Ovary (tissue), 7 donors: ENCODE measurements at regions not wholly inside any gene's neighbourhood (a gene's known extent, or its start where the extent isn't known, plus 50 kb on each side); places are given as distances from the start of the nearest gene placed in this dataset.

Experiments used
- DNase-seq, 5 donors: peaks; one replicate each; pipeline ENCODE4 v3.0.0-alpha.2; 2019 to 2020
- H3K27ac ChIP-seq, 2 donors: fragments of 200-600 bp; one replicate each; pipeline versions ENCODE4 v1.5.1 to v1.8.0; 2019 to 2022
- H3K27me3 ChIP-seq: fragments of 200-600 bp; one replicate; pipeline ENCODE4 v1.8.0; 2022
- H3K36me3 ChIP-seq: fragments of 200-600 bp; sonication (generic); one replicate; pipeline ENCODE4 v1.5.1; 2019
- H3K4me1 ChIP-seq: one replicate; pipeline ENCODE4 v1.8.1; 2013; ENCODE audit warnings: mild to moderate bottlenecking, moderate library complexity; ENCODE audit not compliant: insufficient read depth
- H3K4me3 ChIP-seq: fragments of 200-600 bp; sonication (generic); one replicate; pipeline ENCODE4 v1.5.1; 2017
- H3K9me3 ChIP-seq, 2 donors: fragments of 200-600 bp in 1 of 2; sonication (generic) in 1 of 2; one replicate each; pipeline versions ENCODE4 v1.5.1 to v1.8.1; 2013 to 2019; ENCODE audit warnings: mild to moderate bottlenecking in 1 of 2, moderate library complexity in 1 of 2
- EP300 ChIP-seq: sonication (generic); formaldehyde crosslinking; IDR thresholded peaks from one replicate; pipeline ENCODE4 v1.6.1; 2017; ENCODE audit warnings: antibody characterized with exemption
- POLR2A ChIP-seq: fragments of 450-650 bp; IDR thresholded peaks from one replicate; pipeline ENCODE4 v1.6.1; 2017; ENCODE audit warnings: antibody characterized with exemption, mild to moderate bottlenecking, moderate library complexity
- WGBS, 3 donors: extraction: QIAGEN DNeasy Blood & Tissue Kit in 1 of 3; methylation state at CpG; one replicate each; pipeline versions ENCODE4 v1.1.5 to v1.1.7; 2013 to 2017; 5-methylcytosine and 5-hydroxymethylcytosine counted together
- intact Hi-C, 4 donors: fragments of 100-400 bp; cut with DNase I; formaldehyde crosslinking; loops; one replicate each; pipeline versions ENCODE4 v1.11.0 to v1.15.1; 2022 to 2023
- TF ChIP-seq, protein P1 (sequence below), 3 donors: fragments of 450-650 bp in 2 of 3; fragments of 200-600 bp in 1 of 3; IDR thresholded peaks; one replicate each; pipeline versions ENCODE4 v1.5.1 to v1.8.0; 2016 to 2022; ENCODE audit warnings: antibody characterized with exemption in 3 of 3, mild to moderate bottlenecking in 1 of 3
- donor health status: DM: no; HTN: no; CAD: no; lungs with moderate emphysema.
- donor health status: DM: no; HTN: no; CAD: no.
- donor health status: Bipolar disorder and iron deficiency.
- donor health status: DM: no; HTN: no; CAD: no.
- donor health status: DM: yes; HTN: yes; CAD: no.

DNA sequence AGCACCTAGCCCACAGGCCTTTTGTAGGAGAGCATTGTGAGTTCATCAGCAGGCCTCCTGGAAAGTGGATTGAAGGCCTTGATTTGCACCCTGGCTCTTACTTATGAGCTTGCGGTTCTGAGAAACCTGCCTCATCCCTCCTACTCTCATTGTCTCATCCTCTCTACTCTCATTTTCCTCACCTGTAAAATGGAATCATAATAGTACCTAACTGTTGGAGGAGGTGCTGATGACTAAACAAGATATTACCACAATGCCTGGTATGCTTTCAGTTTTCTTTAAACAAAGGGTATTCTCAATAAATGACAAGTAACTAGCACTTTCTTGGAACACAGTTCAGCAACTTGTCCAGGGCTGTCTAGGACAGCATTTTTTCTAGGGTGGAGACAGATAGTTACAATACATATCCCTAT, 243.1 kb upstream of the MAF start:
- Histone ChIP-seq H3K4me1 (peaks cover 8% of the 10 kb centered on the region), H3K4me3 (no peak overlapping the region), H3K27me3 (no peaks in the 10 kb centered on the region), H3K27ac (no peak overlapping the region), H3K36me3 (no peaks in the 10 kb centered on the region), H3K9me3 (no peaks in the 10 kb centered on the region)
- intact Hi-C loops = no loop called here
- TF ChIP-seq POLR2A (no peak), EP300 (no peak)
- TF ChIP-seq, protein P1, sequence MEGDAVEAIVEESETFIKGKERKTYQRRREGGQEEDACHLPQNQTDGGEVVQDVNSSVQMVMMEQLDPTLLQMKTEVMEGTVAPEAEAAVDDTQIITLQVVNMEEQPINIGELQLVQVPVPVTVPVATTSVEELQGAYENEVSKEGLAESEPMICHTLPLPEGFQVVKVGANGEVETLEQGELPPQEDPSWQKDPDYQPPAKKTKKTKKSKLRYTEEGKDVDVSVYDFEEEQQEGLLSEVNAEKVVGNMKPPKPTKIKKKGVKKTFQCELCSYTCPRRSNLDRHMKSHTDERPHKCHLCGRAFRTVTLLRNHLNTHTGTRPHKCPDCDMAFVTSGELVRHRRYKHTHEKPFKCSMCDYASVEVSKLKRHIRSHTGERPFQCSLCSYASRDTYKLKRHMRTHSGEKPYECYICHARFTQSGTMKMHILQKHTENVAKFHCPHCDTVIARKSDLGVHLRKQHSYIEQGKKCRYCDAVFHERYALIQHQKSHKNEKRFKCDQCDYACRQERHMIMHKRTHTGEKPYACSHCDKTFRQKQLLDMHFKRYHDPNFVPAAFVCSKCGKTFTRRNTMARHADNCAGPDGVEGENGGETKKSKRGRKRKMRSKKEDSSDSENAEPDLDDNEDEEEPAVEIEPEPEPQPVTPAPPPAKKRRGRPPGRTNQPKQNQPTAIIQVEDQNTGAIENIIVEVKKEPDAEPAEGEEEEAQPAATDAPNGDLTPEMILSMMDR (IDR thresholded peaks at IDR 0.05) = no peak
- no peak for DNase-seq
- 36 to 95% (median 94%) methylated on average over 1 of the region's 1 CpG for WGBS, 3 donors

DNA sequence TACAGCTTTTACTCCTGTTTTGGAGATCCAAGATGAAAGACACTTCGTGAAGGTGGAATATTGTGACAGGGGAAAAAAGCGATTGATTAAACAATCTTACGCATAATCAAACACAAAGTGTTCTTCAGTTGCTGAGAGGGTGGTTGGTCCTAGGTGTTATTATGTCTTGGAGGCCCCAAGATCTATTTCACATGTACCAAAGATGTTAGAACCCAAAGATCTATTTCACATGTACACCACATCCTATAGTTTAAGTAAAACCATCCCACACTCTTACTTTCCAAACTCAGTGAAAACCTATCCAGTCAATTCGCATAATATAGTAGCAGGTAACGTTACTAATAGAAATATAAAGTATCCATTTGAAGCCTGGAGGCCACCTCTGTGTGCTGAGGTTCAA, 242.6 kb upstream of the MAF start:
- DNase-seq = no peak
- WGBS, 3 donors = 95 to 97% (median 96%) methylated on average over 5 of the region's 5 CpGs
- no peaks in the 10 kb centered on the region for H3K27me3 ChIP-seq
- H3K36me3 ChIP-seq = no peaks in the 10 kb centered on the region
- H3K9me3 ChIP-seq = no peaks in the 10 kb centered on the region
- TF ChIP-seq, protein P1 (IDR thresholded peaks at IDR 0.05) = no peak
- no peak for TF ChIP-seq EP300
- no peak for TF ChIP-seq POLR2A
- H3K4me3 ChIP-seq = no peak overlapping the region
- intact Hi-C loops = no loop called here
- no peak overlapping the region for H3K27ac ChIP-seq
- peaks cover 10% of the 10 kb centered on the region for H3K4me1 ChIP-seq

DNA sequence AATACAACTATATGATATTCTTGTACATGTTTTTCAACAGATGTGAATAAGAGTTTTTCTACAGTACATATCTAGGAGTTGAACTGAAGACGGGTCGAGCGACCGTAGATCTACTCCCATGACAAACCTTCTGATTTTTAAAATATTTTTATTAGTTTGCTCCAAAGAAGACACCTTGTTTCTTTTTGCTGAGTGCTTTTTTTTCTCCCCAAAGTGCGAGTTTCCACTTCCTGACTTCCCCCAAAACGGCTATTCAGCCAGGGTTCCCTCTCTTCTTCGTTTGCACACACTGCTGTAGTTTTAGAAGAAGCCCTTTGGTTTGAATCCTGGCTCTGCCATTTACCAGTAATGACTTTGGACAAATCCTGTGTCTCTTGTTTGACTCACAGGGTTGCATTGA, 241.7 kb upstream of the MAF start:
- intact Hi-C loops = no loop called here
- TF ChIP-seq POLR2A = no peak
- no peak for TF ChIP-seq EP300
- TF ChIP-seq, protein P1 (IDR thresholded peaks at IDR 0.05) = no peak
- H3K36me3 ChIP-seq = no peaks in the 10 kb centered on the region
- no peak for DNase-seq
- no peak overlapping the region for H3K4me3 ChIP-seq
- H3K4me1 ChIP-seq = peaks cover 12% of the 10 kb centered on the region
- no peak overlapping the region for H3K27ac ChIP-seq
- WGBS, 3 donors = 92 to 96% (median 96%) methylated on average over 7 of the region's 7 CpGs
- no peaks in the 10 kb centered on the region for H3K27me3 ChIP-seq
- no peaks in the 10 kb centered on the region for H3K9me3 ChIP-seq

DNA sequence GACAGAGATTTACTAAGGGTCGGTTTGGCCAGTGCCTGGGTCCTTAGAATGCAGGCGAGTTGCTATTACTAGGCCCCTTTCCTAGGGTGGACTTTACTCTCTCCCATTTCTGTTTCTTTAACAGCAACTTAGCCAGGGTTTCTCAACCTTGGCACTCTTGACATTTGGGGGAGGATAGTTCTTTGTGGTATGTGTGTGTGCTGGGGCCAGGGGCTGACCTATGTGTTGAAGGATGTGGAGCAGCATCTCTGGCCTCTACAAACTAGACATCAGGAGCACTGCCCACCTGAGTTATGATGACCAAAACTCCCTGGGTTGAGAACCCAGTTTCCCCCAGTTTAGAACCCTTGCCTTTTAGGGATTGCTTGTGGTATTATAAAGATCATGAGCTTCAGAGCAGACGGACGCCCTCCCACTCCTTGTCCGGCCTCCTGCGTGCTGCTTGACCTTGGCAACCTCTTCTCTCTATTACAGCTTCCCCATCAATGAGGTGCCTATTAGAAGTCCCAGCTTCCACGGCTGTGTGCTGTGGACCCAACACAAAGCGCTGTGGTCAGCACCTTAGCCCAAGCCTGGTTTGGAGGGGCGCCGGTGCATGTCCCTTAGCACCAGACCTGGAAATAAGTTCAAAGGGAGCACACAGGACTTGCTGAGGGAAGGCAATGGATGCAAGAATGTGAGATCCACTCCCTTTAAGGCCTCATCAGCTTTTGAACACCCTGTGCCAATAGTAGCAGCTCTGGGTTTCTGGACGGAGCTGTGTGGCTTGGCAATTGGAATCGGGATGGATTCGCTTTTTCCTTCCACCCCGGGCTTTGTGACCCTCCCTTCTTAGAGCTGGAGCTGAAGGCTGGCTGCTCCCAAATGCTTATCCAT, 239.2 kb upstream of the MAF start:
- Histone ChIP-seq H3K4me1 (peaks cover 13% of the 10 kb centered on the region), H3K27ac (peak overlapping the region in 1 of 2 donors; percentile 62), H3K27me3 (no peaks in the 10 kb centered on the region), H3K9me3 (no peaks in the 10 kb centered on the region), H3K36me3 (no peaks in the 10 kb centered on the region), H3K4me3 (no peak overlapping the region)
- 21 to 26% (median 23%) methylated on average over 14 of the region's 14 CpGs for WGBS, 3 donors
- TF ChIP-seq, protein P1 (IDR thresholded peaks at IDR 0.05) = no peak
- TF ChIP-seq POLR2A = no peak
- no peak for TF ChIP-seq EP300
- intact Hi-C loops = no loop called here
- DNase-seq = peak; percentile 54 to 67 (median 55)
